ENCODE measurements at regions not wholly inside any gene's neighbourhood (a gene's known extent, or its start where the extent isn't known, plus 50 kb on each side); places are given as distances from the start of the nearest gene placed in this dataset.

- TF ChIP-seq CTCF (optimal IDR thresholded peaks at IDR 0.05 in 1 of 3, IDR thresholded peaks at IDR 0.05 in 1 of 3, conservative IDR thresholded peaks at IDR 0.05 in 1 of 3; ENCODE audit: extremely low read depth in 1 of 3, insufficient read depth in 2 of 3, low read length in 3 of 3), result no peak
- no peak for TF ChIP-seq EZH2 (IDR thresholded peaks at IDR 0.05; ENCODE audit: low read length)
These were observed 53.9 kb upstream of the PAPSS2 start for GRCh38 chr10:87605628-87606251.

Data from keratinocyte (primary cell).